SK-N-SH (cell line): ENCODE measurements at regions not wholly inside any gene's neighbourhood (a gene's known extent, or its start where the extent isn't known, plus 50 kb on each side); places are given as distances from the start of the nearest gene placed in this dataset.

Source experiments
- CTCF ChIA-PET: fragments of 300-600, 350-600 bp; formaldehyde crosslinking; extraction: SDS; loops from one replicate; lab custom pipeline; 2021; lab: Yijun Ruan, JAX
- POLR2A ChIA-PET: fragments of 350-600 bp; sonication (Branson Sonifier 250); formaldehyde crosslinking; extraction: SDS; loops from one replicate; lab custom pipeline; 2020; ENCODE audit warnings: antibody characterized with exemption, inconsistent platforms; lab: Yijun Ruan, JAX
- DNase-seq: peaks from one replicate; pipeline ENCODE4 v3.0.0; 2012
- H2AFZ ChIP-seq: fragments of 200-600 bp; sonication (generic); 2 replicates; pipeline ENCODE4 v1.8.1; 2016; ENCODE audit warnings: antibody characterized with exemption, mild to moderate bottlenecking, low read depth
- H3F3A ChIP-seq: fragments of 200-600 bp; sonication (generic); replicated peaks from 2 replicates; pipeline ENCODE3; 2016; ENCODE audit warnings: antibody characterized with exemption, mild to moderate bottlenecking; ENCODE audit not compliant: insufficient read depth
- H3K27ac ChIP-seq, 2 experiments: fragments of 200-500 bp in 1 of 2; fragments of 200-600 bp in 1 of 2; sonication (Bioruptor generic) in 1 of 2; sonication (generic), shearing (Covaris generic) in 1 of 2; 2 replicates each; pipeline versions ENCODE4 v1.5.1 to v1.6.1; 2014 to 2016; ENCODE audit warnings: low read depth in 2 of 2, inconsistent platforms in 1 of 2, low read length in 1 of 2, mild to moderate bottlenecking in 1 of 2, mixed read lengths in 1 of 2
- H3K27me3 ChIP-seq: fragments of 200-600 bp; sonication (generic), shearing (Covaris generic); 2 replicates; pipeline ENCODE4 v1.6.1; 2016; ENCODE audit warnings: mixed run types; ENCODE audit not compliant: insufficient read depth
- H3K36me3 ChIP-seq, 2 experiments: fragments of 200-500 bp in 1 of 2; fragments of 200-600 bp in 1 of 2; sonication (Bioruptor generic) in 1 of 2; sonication (generic) in 1 of 2; replicated peaks in 1 of 2; 2 replicates each; pipeline versions ENCODE3 to v1.5.1; 2014 to 2016; ENCODE audit warnings: low read length in 1 of 2, mild to moderate bottlenecking in 1 of 2; ENCODE audit not compliant: insufficient read depth in 2 of 2, control insufficient read depth in 1 of 2
- H3K4me1 ChIP-seq, 2 experiments: fragments of 200-500 bp in 1 of 2; fragments of 200-600 bp in 1 of 2; sonication (Bioruptor generic) in 1 of 2; sonication (generic), shearing (Covaris generic) in 1 of 2; 2 replicates each; pipeline versions ENCODE4 v1.5.1 to v1.6.1; 2014 to 2016; ENCODE audit warnings: low read depth in 1 of 2, low read length in 1 of 2, mixed run types in 1 of 2; ENCODE audit not compliant: insufficient read depth in 2 of 2, control insufficient read depth in 1 of 2
- H3K4me2 ChIP-seq: fragments of 200-600 bp; sonication (generic), shearing (Covaris generic); 2 replicates; pipeline ENCODE4 v1.6.1; 2017; ENCODE audit warnings: mixed run types
- H3K4me3 ChIP-seq, 2 experiments: fragments of 200-500 bp in 1 of 2; fragments of 200-600 bp in 1 of 2; sonication (Bioruptor generic) in 1 of 2; sonication (generic), shearing (Covaris generic) in 1 of 2; 2 replicates each; pipeline versions ENCODE4 v1.5.1 to v1.8.1; 2014 to 2016; ENCODE audit warnings: low read depth in 2 of 2, inconsistent platforms in 1 of 2, low read length in 1 of 2, mild to moderate bottlenecking in 1 of 2, mixed read lengths in 1 of 2, moderate library complexity in 1 of 2
- H3K79me2 ChIP-seq: fragments of 200-600 bp; sonication (generic); 2 replicates; pipeline ENCODE4 v1.8.1; 2017; ENCODE audit warnings: mild to moderate bottlenecking; ENCODE audit not compliant: insufficient read depth
- H3K9ac ChIP-seq: fragments of 200-600 bp; sonication (generic); 2 replicates; pipeline ENCODE4 v1.6.1; 2017; ENCODE audit warnings: mixed run types
- H3K9me2 ChIP-seq: fragments of 200-600 bp; sonication (generic); 2 replicates; pipeline ENCODE4 v1.6.1; 2017; ENCODE audit warnings: mixed run types
- H3K9me3 ChIP-seq: fragments of 200-600 bp; sonication (generic); 2 replicates; pipeline ENCODE4 v1.6.1; 2017; ENCODE audit warnings: mixed run types, mild to moderate bottlenecking, moderate library complexity
- H4K20me1 ChIP-seq: fragments of 200-600 bp; sonication (generic); 2 replicates; pipeline ENCODE4 v1.6.1; 2017; ENCODE audit warnings: mild to moderate bottlenecking, mixed run types; ENCODE audit not compliant: insufficient read depth
- FOXJ3 ChIP-seq: sonication (generic); formaldehyde crosslinking; IDR thresholded peaks from 2 replicates; pipeline ENCODE4 v1.5.1; 2020; ENCODE audit warnings: mild to moderate bottlenecking, missing genetic modification reagents
- FOXM1 ChIP-seq: IDR thresholded peaks from 2 replicates; pipeline ENCODE4 v1.4.0; 2012; ENCODE audit warnings: low read depth, mild to moderate bottlenecking
- JUND ChIP-seq: IDR thresholded peaks from 2 replicates; pipeline ENCODE4 v1.4.0; 2012
- MXI1 ChIP-seq: IDR thresholded peaks from 2 replicates; pipeline ENCODE4 v1.6.1; 2012; ENCODE audit warnings: mild to moderate bottlenecking, low read depth, low read length, improper control_type of control experiment
- NFIC ChIP-seq: IDR thresholded peaks from 2 replicates; pipeline ENCODE4 v1.4.0; 2012; ENCODE audit warnings: borderline replicate concordance
- NRF1 ChIP-seq: IDR thresholded peaks from 2 replicates; pipeline ENCODE4 v1.6.1; 2012; ENCODE audit warnings: low read depth, mild to moderate bottlenecking, low read length
- REST ChIP-seq: IDR thresholded peaks from 2 replicates; pipeline ENCODE4 v1.6.1; 2012; ENCODE audit warnings: mild to moderate bottlenecking, low read depth, low read length, moderate library complexity
- RXRA ChIP-seq: IDR thresholded peaks from 2 replicates; pipeline ENCODE4 v1.4.0; 2012; ENCODE audit warnings: low read depth, mild to moderate bottlenecking, borderline replicate concordance
- SMC3 ChIP-seq: IDR thresholded peaks from 2 replicates; pipeline ENCODE4 v1.6.1; 2012; ENCODE audit warnings: low read depth, low read length, improper control_type of control experiment
- TAF1 ChIP-seq: IDR thresholded peaks from 2 replicates; pipeline ENCODE4 v1.6.1; 2012; ENCODE audit warnings: low read depth, mild to moderate bottlenecking, low read length, moderate library complexity, borderline replicate concordance
- TCF12 ChIP-seq: IDR thresholded peaks from 2 replicates; pipeline ENCODE4 v1.4.0; 2012
- USF1 ChIP-seq: IDR thresholded peaks from 2 replicates; pipeline ENCODE4 v1.4.0; 2012; ENCODE audit warnings: low read depth, borderline replicate concordance
- WGBS: methylation state at CpG from one replicate; pipeline ENCODE4 v1.1.6; 2017; ENCODE audit warnings: low lambda C conversion rate; 5-methylcytosine and 5-hydroxymethylcytosine counted together
- TF ChIP-seq, protein P1 (sequence below): fragments of 150-350 bp; IDR thresholded peaks from 2 replicates; pipeline ENCODE4 v1.6.1; 2017; ENCODE audit warnings: antibody characterized with exemption, low read length, low read depth, borderline replicate concordance
- TF ChIP-seq, protein P2 (sequence below): IDR thresholded peaks from 2 replicates; pipeline ENCODE4 v1.4.0; 2012; ENCODE audit warnings: low read depth
- TF ChIP-seq, protein P3 (sequence below): IDR thresholded peaks from 2 replicates; pipeline ENCODE4 v1.4.0; 2012; ENCODE audit warnings: low read depth, borderline replicate concordance
- TF ChIP-seq, protein P4 (sequence below): fragments of 150-350 bp; IDR thresholded peaks from 2 replicates; pipeline ENCODE4 v1.6.1; 2016; ENCODE audit warnings: mild to moderate bottlenecking, low read depth, low read length
- TF ChIP-seq, protein P5 (sequence below): fragments of 200-600 bp; sonication (generic); IDR thresholded peaks from 2 replicates; pipeline ENCODE4 v1.6.1; 2017; ENCODE audit warnings: antibody characterized with exemption, mild to moderate bottlenecking, moderate library complexity

- Histone ChIP-seq H4K20me1 (no peaks in the 10 kb centered on the region), H3K4me3 (no peak overlapping the region), H2AFZ (no peak overlapping the region), H3K4me2 (no peak overlapping the region), H3K27ac (no peak overlapping the region), H3K27me3 (no peaks in the 10 kb centered on the region), H3K36me3 (no peaks in the 10 kb centered on the region), H3K9ac (no peak overlapping the region), H3K4me1 (no peaks in the 10 kb centered on the region), H3K79me2 (no peaks in the 10 kb centered on the region), H3K9me3 (no peaks in the 10 kb centered on the region; the same call in 1 of the 2 replicates), H3F3A (no peaks in the 10 kb centered on the region), H3K9me2 (peaks cover 4% of the 10 kb centered on the region; the same call in 1 of the 2 replicates)
- POLR2A ChIA-PET = no interaction called here
- DNase-seq = no peak
- CTCF ChIA-PET = no interaction called here
- no peak for TF ChIP-seq TAF1
- TF ChIP-seq, protein P1, sequence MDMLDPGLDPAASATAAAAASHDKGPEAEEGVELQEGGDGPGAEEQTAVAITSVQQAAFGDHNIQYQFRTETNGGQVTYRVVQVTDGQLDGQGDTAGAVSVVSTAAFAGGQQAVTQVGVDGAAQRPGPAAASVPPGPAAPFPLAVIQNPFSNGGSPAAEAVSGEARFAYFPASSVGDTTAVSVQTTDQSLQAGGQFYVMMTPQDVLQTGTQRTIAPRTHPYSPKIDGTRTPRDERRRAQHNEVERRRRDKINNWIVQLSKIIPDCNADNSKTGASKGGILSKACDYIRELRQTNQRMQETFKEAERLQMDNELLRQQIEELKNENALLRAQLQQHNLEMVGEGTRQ = no peak
- TF ChIP-seq, protein P2, sequence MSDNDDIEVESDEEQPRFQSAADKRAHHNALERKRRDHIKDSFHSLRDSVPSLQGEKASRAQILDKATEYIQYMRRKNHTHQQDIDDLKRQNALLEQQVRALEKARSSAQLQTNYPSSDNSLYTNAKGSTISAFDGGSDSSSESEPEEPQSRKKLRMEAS = no peak
- no peak for TF ChIP-seq NRF1
- no peak for TF ChIP-seq USF1
- no peak for TF ChIP-seq NFIC
- no peak for TF ChIP-seq FOXJ3
- TF ChIP-seq, protein P3, sequence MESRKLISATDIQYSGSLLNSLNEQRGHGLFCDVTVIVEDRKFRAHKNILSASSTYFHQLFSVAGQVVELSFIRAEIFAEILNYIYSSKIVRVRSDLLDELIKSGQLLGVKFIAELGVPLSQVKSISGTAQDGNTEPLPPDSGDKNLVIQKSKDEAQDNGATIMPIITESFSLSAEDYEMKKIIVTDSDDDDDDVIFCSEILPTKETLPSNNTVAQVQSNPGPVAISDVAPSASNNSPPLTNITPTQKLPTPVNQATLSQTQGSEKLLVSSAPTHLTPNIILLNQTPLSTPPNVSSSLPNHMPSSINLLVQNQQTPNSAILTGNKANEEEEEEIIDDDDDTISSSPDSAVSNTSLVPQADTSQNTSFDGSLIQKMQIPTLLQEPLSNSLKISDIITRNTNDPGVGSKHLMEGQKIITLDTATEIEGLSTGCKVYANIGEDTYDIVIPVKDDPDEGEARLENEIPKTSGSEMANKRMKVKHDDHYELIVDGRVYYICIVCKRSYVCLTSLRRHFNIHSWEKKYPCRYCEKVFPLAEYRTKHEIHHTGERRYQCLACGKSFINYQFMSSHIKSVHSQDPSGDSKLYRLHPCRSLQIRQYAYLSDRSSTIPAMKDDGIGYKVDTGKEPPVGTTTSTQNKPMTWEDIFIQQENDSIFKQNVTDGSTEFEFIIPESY = no peak
- TF ChIP-seq, protein P4, sequence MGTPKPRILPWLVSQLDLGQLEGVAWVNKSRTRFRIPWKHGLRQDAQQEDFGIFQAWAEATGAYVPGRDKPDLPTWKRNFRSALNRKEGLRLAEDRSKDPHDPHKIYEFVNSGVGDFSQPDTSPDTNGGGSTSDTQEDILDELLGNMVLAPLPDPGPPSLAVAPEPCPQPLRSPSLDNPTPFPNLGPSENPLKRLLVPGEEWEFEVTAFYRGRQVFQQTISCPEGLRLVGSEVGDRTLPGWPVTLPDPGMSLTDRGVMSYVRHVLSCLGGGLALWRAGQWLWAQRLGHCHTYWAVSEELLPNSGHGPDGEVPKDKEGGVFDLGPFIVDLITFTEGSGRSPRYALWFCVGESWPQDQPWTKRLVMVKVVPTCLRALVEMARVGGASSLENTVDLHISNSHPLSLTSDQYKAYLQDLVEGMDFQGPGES = no peak
- TF ChIP-seq SMC3 = no peak
- no peak for TF ChIP-seq TCF12
- no peak for TF ChIP-seq FOXM1
- TF ChIP-seq, protein P5, sequence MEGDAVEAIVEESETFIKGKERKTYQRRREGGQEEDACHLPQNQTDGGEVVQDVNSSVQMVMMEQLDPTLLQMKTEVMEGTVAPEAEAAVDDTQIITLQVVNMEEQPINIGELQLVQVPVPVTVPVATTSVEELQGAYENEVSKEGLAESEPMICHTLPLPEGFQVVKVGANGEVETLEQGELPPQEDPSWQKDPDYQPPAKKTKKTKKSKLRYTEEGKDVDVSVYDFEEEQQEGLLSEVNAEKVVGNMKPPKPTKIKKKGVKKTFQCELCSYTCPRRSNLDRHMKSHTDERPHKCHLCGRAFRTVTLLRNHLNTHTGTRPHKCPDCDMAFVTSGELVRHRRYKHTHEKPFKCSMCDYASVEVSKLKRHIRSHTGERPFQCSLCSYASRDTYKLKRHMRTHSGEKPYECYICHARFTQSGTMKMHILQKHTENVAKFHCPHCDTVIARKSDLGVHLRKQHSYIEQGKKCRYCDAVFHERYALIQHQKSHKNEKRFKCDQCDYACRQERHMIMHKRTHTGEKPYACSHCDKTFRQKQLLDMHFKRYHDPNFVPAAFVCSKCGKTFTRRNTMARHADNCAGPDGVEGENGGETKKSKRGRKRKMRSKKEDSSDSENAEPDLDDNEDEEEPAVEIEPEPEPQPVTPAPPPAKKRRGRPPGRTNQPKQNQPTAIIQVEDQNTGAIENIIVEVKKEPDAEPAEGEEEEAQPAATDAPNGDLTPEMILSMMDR = no peak
- no peak for TF ChIP-seq REST
- no peak for TF ChIP-seq RXRA
- no peak for TF ChIP-seq JUND
- no peak for TF ChIP-seq MXI1
- 66% methylated on average over 2 of the region's 2 CpGs for WGBS
Observed at GRCh38 chr2:67142741-67143140, 254.4 kb upstream of the ETAA1 start.
